B cell (primary cell): ENCODE measurements at regions not wholly inside any gene's neighbourhood (a gene's known extent, or its start where the extent isn't known, plus 50 kb on each side); places are given as distances from the start of the nearest gene placed in this dataset.

Experiments
- ATAC-seq: fragments of 200-7000 bp; cut with Tn5 transposase; one replicate; pipeline ENCODE4 v1.10.0; 2021; ENCODE audit warnings: low read depth, mild to moderate bottlenecking, moderate number of reproducible peaks, moderate library complexity
- CTCF ChIA-PET: fragments of 350-600 bp; sonication (Branson Sonifier 250); formaldehyde crosslinking; loops from one replicate; lab custom pipeline; 2021; ENCODE audit warnings: antibody characterized with exemption, inconsistent platforms; lab: Charles Lee
- POLR2A ChIA-PET: fragments of 350-600 bp; sonication (Branson Sonifier 250); formaldehyde crosslinking; loops from one replicate; lab custom pipeline; 2021; ENCODE audit warnings: antibody characterized with exemption; lab: Charles Lee
- DNase-seq: peaks from one replicate; pipeline ENCODE4 v3.0.0; 2013
- H2AFZ ChIP-seq: 2 replicates; pipeline ENCODE4 v1.6.1; 2012; ENCODE audit warnings: mild to moderate bottlenecking, low read depth, low read length; ENCODE audit not compliant: insufficient read depth, poor library complexity, severe bottlenecking
- H3K27ac ChIP-seq, 2 donors: 1 replicate in 1 of 2; 2 replicates in 1 of 2; pipeline ENCODE4 v1.5.1; 2012 to 2013; ENCODE audit warnings: low read length in 2 of 2, mild to moderate bottlenecking in 2 of 2, moderate library complexity in 1 of 2
- H3K27me3 ChIP-seq, 4 experiments: fragments of 200-600 bp in 1 of 4; sonication (generic) in 1 of 4; replicated peaks in 1 of 4; 1 replicate in 2 of 4; 2 replicates in 2 of 4; pipeline versions ENCODE4 v1.6.1 to v1.7.0; 2013 to 2016; ENCODE audit warnings: low read length in 3 of 4, mild to moderate bottlenecking in 2 of 4, mixed read lengths in 1 of 4, moderate library complexity in 1 of 4; ENCODE audit not compliant: insufficient read depth in 4 of 4, control insufficient read depth in 3 of 4; ENCODE audit errors: control extremely low read depth in 1 of 4
- H3K36me3 ChIP-seq, 2 experiments: replicated peaks in 1 of 2; 1 replicate in 1 of 2; 2 replicates in 1 of 2; pipeline versions ENCODE4 v1.6.1 to v1.7.1; 2013; ENCODE audit warnings: low read length in 1 of 2; ENCODE audit not compliant: insufficient read depth in 2 of 2, control insufficient read depth in 1 of 2; ENCODE audit errors: control extremely low read depth in 1 of 2, extremely low read depth in 1 of 2
- H3K4me1 ChIP-seq, 2 donors: fragments of 200-600 bp in 1 of 2; sonication (generic) in 1 of 2; 1 replicate in 1 of 2; 2 replicates in 1 of 2; pipeline versions ENCODE4 v1.5.1 to v1.6.1; 2013 to 2017; ENCODE audit warnings: low read length in 2 of 2; ENCODE audit not compliant: control insufficient read depth in 2 of 2, insufficient read depth in 2 of 2
- H3K4me2 ChIP-seq: replicated peaks from 2 replicates; pipeline ENCODE3; 2012; ENCODE audit warnings: mild to moderate bottlenecking, low read depth, low read length; ENCODE audit not compliant: poor library complexity, severe bottlenecking
- H3K4me3 ChIP-seq, 5 experiments: fragments of 200-600 bp in 1 of 5; sonication (generic) in 1 of 5; 1 replicate in 3 of 5; 2 replicates in 2 of 5; pipeline versions ENCODE4 v1.5.1 to v1.7.0; 2011 to 2016; ENCODE audit warnings: low read length in 4 of 5, mild to moderate bottlenecking in 4 of 5, low read depth in 2 of 5, control low read depth in 1 of 5, moderate library complexity in 1 of 5; ENCODE audit not compliant: insufficient read depth in 1 of 5; ENCODE audit errors: control extremely low read depth in 1 of 5, extremely low read depth in 1 of 5
- H3K79me2 ChIP-seq: fragments of 200-600 bp; sonication (generic); one replicate; pipeline ENCODE4 v1.6.0; 2016; ENCODE audit warnings: low read length; ENCODE audit not compliant: control insufficient read depth, insufficient read depth
- H3K9ac ChIP-seq: fragments of 200-600 bp; sonication (generic); 2 replicates; pipeline ENCODE4 v1.6.1; 2017; ENCODE audit warnings: mild to moderate bottlenecking, low read length, moderate library complexity
- H3K9me3 ChIP-seq, 3 donors: one replicate each; pipeline versions ENCODE4 v1.6.1 to v1.7.1; 2013; ENCODE audit warnings: low read length in 2 of 3; ENCODE audit not compliant: control insufficient read depth in 2 of 3, insufficient read depth in 1 of 3; ENCODE audit errors: control extremely low read depth in 1 of 3
- H4K20me1 ChIP-seq: 2 replicates; pipeline ENCODE4 v1.6.0; 2012; ENCODE audit warnings: mild to moderate bottlenecking, low read length; ENCODE audit not compliant: insufficient read depth, control insufficient read depth, poor library complexity, severe bottlenecking
- H3K27ac Mint-ChIP-seq: one replicate; pipeline ENCODE4 v1.8.0; 2021; ENCODE audit warnings: mixed read lengths
- H3K27me3 Mint-ChIP-seq: one replicate; pipeline ENCODE4 v1.8.0; 2021; ENCODE audit warnings: mixed read lengths
- H3K4me1 Mint-ChIP-seq: one replicate; pipeline ENCODE4 v1.8.0; 2021; ENCODE audit warnings: mixed read lengths
- H3K4me3 Mint-ChIP-seq: one replicate; pipeline ENCODE4 v1.8.0; 2021; ENCODE audit warnings: mixed read lengths
- H3K9me3 Mint-ChIP-seq: one replicate; pipeline ENCODE4 v1.8.0; 2022; ENCODE audit warnings: mixed read lengths; ENCODE audit not compliant: insufficient read depth
- CTCF ChIP-seq: fragments of 200-600 bp; IDR thresholded peaks from one replicate; pipeline ENCODE4 v1.8.0; 2022; ENCODE audit warnings: antibody characterized with exemption, mild to moderate bottlenecking
- EZH2 ChIP-seq: IDR thresholded peaks from 2 replicates; pipeline ENCODE4 v1.6.1; 2012; ENCODE audit warnings: borderline replicate concordance, low read depth, mild to moderate bottlenecking, moderate library complexity, low read length; ENCODE audit not compliant: insufficient read depth, poor library complexity, severe bottlenecking
- WGBS: methylation state at CpG from one replicate; pipeline ENCODE4 v1.1.5; 2013; ENCODE audit warnings: missing lambda C conversion rate; ENCODE audit not compliant: insufficient coverage; 5-methylcytosine and 5-hydroxymethylcytosine counted together
- intact Hi-C: fragments of 100-400 bp; cut with micrococcal nuclease; formaldehyde crosslinking; loops from one replicate; pipeline ENCODE4 v1.10.0; 2022

- Histone ChIP-seq H3K4me3 (no peak overlapping the region), H3K4me2 (no peak overlapping the region), H3K4me1 (no peaks in the 10 kb centered on the region), H4K20me1 (no peaks in the 10 kb centered on the region), H3K36me3 (no peaks in the 10 kb centered on the region), H3K27me3 (peaks cover 0 to 2% (median 0%) of the 10 kb centered on the region in 4 experiments), H3K79me2 (no peaks in the 10 kb centered on the region), H3K27ac (no peak overlapping the region), H2AFZ (no peak overlapping the region), H3K9ac (no peak overlapping the region), H3K9me3 (peaks cover 0 to 6% (median 0%) of the 10 kb centered on the region in 3 donors)
- DNase-seq (no peak), ATAC-seq (no peak)
- intact Hi-C loops, result no loop called here
- ChIA-PET CTCF (interaction anchor here (0.6 kb wide), 1 partner anchor 951 kb away, joined by 3 read pairs; no protein-coding TSS in a partner anchor), POLR2A (no interaction called here)
- H3K9me3 Mint-ChIP-seq, result no peaks in the 10 kb centered on the region
- no peaks in the 10 kb centered on the region for H3K4me1 Mint-ChIP-seq
- peaks cover 2% of the 10 kb centered on the region for H3K27me3 Mint-ChIP-seq
- TF ChIP-seq CTCF (no peak), EZH2 (no peak)
- H3K27ac Mint-ChIP-seq, result no peak overlapping the region
- H3K4me3 Mint-ChIP-seq, result no peak overlapping the region
- no CpG with 5 or more reads among the region's 2 CpGs for WGBS
These were observed 98.2 kb upstream of the RPS23 start for GRCh38 chr5:82376307-82376706.

GRCh38 chr5:82375488-82376244 is 97.5 kb upstream of the RPS23 start:
- no peak for ATAC-seq
- peaks cover 2% of the 10 kb centered on the region for H3K27me3 Mint-ChIP-seq

More at GRCh38 chr5:82375488-82376244, 97.5 kb upstream of the RPS23 start:
- no peak overlapping the region for H3K4me2 ChIP-seq
- H3K9me3 Mint-ChIP-seq, result no peaks in the 10 kb centered on the region
- H3K36me3 ChIP-seq, result no peaks in the 10 kb centered on the region
- no peaks in the 10 kb centered on the region for H3K4me1 Mint-ChIP-seq
- intact Hi-C loops, result no loop called here
- H3K4me3 Mint-ChIP-seq, result no peak overlapping the region
- no peak overlapping the region for H3K9ac ChIP-seq
- ChIA-PET CTCF (interaction anchor here (0.6 kb wide), 1 partner anchor 950 kb away, joined by 3 read pairs; no protein-coding TSS in a partner anchor), POLR2A (no interaction called here)
- no peak overlapping the region for H2AFZ ChIP-seq
- 73% methylated on average over 3 of the region's 5 CpGs for WGBS
- no peaks in the 10 kb centered on the region for H3K79me2 ChIP-seq
- H3K27me3 ChIP-seq, result peaks cover 0 to 2% (median 0%) of the 10 kb centered on the region in 4 experiments
- H3K27ac ChIP-seq, result no peak overlapping the region
- no peak overlapping the region for H3K4me3 ChIP-seq
- peaks cover 0 to 6% (median 0%) of the 10 kb centered on the region in 3 donors for H3K9me3 ChIP-seq
- DNase-seq, result no peak
- H3K27ac Mint-ChIP-seq, result no peak overlapping the region
- no peaks in the 10 kb centered on the region for H4K20me1 ChIP-seq
- no peaks in the 10 kb centered on the region for H3K4me1 ChIP-seq
- no peak for TF ChIP-seq CTCF
- no peak for TF ChIP-seq EZH2
